HG03103 (cell line): ENCODE measurements at regions not wholly inside any gene's neighbourhood (a gene's known extent, or its start where the extent isn't known, plus 50 kb on each side); places are given as distances from the start of the nearest gene placed in this dataset.

ENCODE experiments used
- ATAC-seq: cut with Tn5 transposase; IDR thresholded peaks from one replicate; pipeline ENCODE4 v1.9.1; 2021; ENCODE audit warnings: low read depth; ENCODE audit not compliant: unreplicated experiment

DNA sequence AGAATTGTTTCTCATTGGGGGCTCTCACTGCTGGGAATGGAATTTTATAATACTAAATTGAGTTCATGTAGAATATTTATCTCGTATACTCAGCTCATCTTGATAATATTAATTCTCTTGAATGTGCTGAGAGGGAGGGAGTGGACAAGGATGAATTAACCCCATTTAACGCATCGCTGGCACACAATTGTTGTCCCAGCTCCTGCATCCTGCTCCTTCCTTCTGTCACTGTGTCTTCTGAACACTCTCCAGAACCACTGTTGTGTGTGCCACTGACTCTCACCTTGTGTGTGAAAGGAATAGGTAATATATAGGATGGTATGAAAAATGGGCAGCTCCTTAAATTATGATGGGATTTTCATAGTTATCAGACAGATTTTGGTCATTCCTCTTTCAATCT lies 267.3 kb downstream of the MTRR start:
- ATAC-seq, result no peak

GRCh38 chr5:8137941-8138550 lies 269.1 kb downstream of the MTRR start:
- no peak for ATAC-seq

DNA sequence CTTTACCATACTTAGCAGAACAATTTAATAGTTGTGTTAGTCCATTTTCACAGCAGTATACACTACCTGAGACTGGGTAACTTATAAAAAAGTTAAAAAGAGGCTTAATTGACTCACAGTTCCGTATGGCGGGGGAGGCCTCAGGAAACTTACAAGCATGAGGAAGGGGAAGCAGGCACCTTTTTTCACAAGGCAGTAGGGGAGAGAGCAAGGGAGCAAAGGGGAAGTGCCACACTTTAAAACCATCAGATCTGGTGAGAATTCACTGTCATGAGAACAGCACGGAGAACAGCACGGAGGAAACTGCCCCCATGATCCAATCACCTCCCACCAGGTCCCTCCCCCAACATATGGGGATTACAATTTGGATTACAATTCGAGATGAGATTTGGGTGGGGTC lies 269.9 kb downstream of the MTRR start:
- no peak for ATAC-seq

GRCh38 chr5:8150791-8151190 lies 281.8 kb downstream of the MTRR start:
- no peak for ATAC-seq

DNA sequence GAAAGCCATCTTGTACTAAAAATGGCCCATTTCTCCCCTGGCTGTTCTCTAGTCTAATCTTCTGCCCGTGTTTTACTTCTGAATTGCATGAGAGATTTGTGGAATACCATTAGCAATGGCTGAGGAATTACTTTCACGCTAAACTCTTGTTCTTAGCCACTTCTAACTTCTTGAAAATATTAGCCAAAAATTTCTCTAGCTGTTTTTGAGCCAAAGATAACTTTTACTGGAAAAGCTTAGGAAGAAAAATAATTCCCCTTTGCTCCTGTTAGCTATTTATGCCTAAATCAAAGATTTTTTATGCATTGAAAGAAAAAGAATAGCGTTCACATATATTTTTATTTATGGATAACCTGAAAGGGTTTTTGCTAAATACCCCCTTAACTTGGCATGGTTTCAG lies 287.8 kb downstream of the MTRR start:
- no peak for ATAC-seq

DNA sequence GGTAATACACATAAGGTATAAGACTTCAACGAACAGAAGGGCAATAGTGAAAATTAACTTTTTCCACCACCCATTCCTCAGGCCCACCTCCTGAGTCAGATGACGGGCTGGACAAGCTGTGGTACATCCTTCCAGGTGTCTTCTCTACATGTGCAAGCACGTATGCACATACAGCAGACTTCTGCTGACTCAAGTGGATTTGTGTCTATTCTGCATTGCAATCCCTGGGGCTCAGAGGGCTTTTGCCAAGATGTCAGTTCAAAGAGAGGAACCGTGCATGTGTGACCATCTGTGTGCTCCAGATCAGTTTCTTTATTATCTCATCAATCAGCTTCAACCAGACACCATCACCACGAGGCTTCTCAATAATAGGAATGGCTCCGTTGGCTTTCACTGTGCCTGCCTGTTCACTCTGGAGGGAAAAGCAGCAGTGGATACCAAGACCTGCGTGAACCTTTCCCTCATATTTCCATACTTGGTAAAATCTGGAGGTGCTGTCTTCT lies 288.4 kb downstream of the MTRR start:
- ATAC-seq, result no peak

DNA sequence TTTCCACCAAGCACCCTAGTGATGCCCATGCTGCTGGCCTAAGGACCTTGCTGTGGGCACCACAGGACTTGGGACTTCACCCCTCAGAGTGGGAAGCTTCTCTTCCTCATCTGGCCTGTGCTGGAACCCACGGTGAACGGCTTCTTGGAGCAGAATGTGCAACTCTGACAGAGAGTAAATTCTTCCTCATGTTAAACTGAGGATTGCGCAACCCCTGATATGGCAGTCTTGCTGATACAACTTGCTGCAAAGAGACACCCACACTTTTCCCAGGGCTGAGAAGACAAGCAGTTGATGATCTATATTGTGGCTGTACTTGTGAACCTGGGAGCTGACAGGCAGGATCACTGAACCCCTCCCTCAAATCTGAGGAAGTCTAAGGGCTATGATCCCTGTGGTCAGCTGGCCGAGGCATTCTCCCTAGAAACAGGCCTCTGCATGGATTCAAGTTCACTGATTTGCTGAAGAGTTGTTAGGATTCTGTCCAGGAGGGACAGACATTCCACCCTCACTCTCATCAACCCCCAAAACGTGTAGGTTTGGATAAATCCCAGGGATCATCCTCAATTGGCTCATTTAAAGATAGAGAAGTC lies 307.2 kb downstream of the MTRR start:
- ATAC-seq, result no peak

DNA sequence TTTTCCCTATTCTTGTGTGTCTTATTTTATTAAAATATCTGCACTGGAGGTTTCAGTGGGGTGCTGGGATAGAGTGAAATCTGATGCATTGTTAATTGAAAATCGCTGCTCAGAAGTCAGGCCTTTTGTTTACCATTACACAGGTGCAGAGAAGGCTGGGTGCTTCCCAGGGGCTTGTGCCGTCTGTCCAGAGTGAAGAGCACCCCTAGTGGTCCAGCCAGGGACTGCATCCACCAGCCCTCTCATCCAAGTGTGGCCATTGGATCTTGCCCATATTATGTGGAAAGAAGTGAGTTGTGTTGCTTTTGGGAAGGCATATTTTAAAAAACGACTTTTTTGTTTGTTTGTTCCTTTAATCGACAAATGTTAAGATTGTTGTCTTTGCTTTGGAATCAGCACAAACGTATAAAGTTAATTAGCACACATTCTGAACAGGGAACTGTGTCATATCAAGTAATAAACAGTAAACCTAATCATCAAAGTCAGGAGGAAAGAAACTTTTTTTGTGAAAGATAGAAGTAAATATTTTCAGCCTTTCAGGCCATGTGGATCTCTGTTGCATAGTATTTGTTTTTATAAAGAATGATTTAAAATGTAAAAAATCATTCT lies 315.6 kb downstream of the MTRR start:
- ATAC-seq, result peak; percentile 94

GRCh38 chr5:8185852-8186251 lies 316.9 kb downstream of the MTRR start:
- ATAC-seq, result no peak

DNA sequence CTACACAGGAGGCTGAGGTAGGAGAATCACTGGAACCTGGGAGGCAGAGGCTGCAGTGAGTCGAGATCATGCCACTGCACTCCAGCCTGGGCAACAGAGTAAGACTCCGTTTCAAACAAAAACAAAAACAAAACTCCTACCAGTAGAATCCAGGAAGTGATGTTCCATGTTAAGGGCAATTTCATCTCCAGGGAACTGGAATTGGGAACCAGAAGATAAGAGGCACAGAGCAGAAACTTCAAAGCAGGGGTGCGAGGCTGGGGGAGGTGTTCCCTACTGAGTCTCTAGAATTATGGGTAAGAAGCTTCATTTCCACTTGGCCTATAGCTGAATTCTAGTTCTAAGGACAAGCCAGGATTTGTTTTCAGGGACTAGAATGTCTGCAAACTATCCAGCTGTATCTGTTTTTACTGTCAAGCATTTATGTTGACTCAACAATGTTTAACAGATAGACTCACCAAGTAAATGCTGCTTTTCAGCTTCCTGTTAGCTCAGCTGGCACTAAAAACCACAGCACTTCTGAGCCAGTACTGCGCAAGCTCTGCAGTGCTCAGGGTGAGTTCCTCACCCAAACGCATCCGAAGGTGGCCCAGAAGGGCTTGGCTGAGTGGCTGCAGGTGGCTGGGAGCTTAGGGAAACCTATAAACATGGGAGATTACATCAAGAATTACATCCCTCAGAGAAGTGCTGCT lies 320.1 kb downstream of the MTRR start:
- no peak for ATAC-seq

DNA sequence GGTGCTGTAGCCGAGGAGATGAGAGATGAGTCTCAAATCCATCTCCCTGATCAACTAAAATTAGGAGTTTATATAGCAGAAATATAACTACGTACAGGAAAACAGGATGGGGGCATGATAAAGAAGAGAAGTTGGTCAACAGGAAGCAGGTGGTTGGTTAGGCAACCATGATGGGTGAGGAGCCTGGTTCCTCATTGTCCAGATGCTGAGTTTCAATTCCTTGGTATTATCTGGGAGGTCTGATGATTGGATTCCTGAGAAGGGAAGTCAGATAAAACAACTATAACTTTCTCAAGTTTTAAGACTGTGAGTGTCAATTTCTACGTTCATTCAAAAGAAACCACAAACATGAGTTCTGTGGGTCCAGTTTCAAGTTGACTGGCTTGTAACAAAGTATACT lies 323.9 kb downstream of the MTRR start:
- ATAC-seq, result no peak

GRCh38 chr5:8196061-8196460 lies 327.1 kb downstream of the MTRR start:
- ATAC-seq, result no peak

DNA sequence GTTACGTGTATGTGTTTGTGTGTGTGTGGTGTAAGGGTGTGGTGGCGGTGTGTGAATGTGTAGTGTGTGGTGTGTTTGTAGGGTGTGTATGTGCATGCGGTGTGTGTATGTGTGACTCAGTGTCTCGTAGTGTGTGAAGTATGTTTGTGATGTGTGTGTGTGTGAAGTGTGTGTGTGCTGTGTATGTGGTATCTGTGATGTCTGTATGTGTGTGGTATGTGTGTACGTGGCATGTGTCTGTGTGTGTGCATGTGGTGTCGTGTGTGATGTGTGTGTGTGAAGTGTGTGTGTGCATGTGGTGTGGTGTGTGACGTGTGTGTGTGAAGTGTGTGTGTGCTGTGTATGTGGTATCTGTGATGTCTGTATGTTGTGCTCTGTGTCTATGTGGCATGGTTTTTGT lies 339.4 kb downstream of the MTRR start:
- no peak for ATAC-seq

GRCh38 chr5:8209500-8209899 lies 340.6 kb downstream of the MTRR start:
- ATAC-seq, result no peak

- no peak for ATAC-seq
These were observed 344.8 kb downstream of the MTRR start for GRCh38 chr5:8213701-8214240.

DNA sequence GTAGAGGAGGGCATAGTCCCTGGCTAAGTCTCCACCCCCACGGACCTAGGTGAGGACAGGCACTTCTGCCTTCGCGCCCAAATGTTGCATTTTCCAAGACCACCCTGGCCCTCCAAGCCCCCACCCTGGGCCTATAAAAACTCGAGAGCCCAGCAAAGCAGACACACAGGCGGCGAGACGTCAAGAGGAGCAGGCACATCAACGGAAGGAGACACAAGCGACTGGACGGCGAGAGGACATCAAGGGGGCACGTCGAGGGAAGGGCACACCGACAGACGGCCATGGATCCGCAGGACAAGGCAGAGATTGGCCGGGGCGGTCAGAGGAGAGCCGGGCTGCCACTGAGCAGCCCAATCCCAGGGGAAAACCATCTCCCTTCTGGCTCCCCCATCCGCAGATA lies 348.0 kb downstream of the MTRR start:
- no peak for ATAC-seq

GRCh38 chr5:8226148-8226547 lies 357.2 kb downstream of the MTRR start:
- no peak for ATAC-seq

GRCh38 chr5:8227112-8227511 lies 358.2 kb downstream of the MTRR start:
- no peak for ATAC-seq

DNA sequence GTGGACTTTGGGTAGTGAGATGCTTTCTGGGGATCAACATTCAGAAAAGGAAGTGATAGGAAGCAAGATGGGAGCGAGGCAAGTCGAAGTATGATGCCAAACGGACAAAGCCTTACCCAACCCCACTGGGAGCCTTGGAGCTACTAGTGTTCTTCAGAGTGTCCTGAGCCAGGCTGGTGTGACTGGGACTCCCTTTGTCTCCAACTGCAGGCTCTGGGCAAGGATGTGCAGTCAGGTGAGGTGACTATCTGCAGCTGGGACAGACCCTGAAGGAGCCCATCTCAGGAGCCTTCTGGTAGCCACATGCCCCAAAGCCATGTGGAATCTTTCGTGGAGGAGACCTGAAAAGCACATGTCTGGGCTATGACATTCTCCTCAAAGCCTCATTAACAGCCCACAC lies 360.6 kb downstream of the MTRR start:
- no peak for ATAC-seq

GRCh38 chr5:8230868-8231267 lies 361.9 kb downstream of the MTRR start:
- no peak for ATAC-seq

DNA sequence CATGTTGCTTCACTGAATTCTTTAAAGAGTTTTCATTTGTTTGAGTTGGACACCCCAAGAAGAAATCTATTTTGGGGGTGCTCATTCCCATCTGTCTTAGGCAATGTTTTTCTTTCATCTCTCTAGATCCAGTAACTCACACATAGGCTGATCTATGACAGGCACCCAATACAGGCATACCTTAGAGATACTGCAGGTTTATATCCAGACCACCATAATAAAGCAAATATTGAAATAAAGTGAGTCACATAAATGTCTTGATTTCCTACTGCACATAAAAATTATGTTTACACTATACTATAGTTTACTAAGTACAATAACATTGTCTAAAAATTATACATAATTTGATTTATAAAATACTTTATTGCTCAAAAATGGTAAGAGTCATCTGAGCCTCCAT lies 364.5 kb downstream of the MTRR start:
- ATAC-seq, result no peak
